Dendritic cell treated with granulocyte-macrophage colony-stimulating factor and Interleukin-4, amounts not matched to agents 40 ng/mL and 50 ng/mL, for 4 days (primary cell): ENCODE measurements at regions not wholly inside any gene's neighbourhood (a gene's known extent, or its start where the extent isn't known, plus 50 kb on each side); places are given as distances from the start of the nearest gene placed in this dataset.

Experiments
- H3K27ac Mint-ChIP-seq: one replicate; pipeline ENCODE4 v1.8.0; 2022; ENCODE audit warnings: mild to moderate bottlenecking, mixed read lengths
- H3K27me3 Mint-ChIP-seq: one replicate; pipeline ENCODE4 v1.8.0; 2022; ENCODE audit warnings: mild to moderate bottlenecking, mixed read lengths
- H3K36me3 Mint-ChIP-seq: one replicate; pipeline ENCODE4 v1.8.0; 2022; ENCODE audit warnings: low read depth, mixed read lengths
- H3K4me1 Mint-ChIP-seq: one replicate; pipeline ENCODE4 v1.8.0; 2022; ENCODE audit warnings: low read depth, mixed read lengths
- H3K4me3 Mint-ChIP-seq: one replicate; pipeline ENCODE4 v1.8.0; 2022; ENCODE audit warnings: mild to moderate bottlenecking, moderate library complexity, mixed read lengths
- H3K9me3 Mint-ChIP-seq: one replicate; pipeline ENCODE4 v1.8.0; 2022; ENCODE audit warnings: mixed read lengths
- intact Hi-C: fragments of 100-400 bp; cut with micrococcal nuclease; formaldehyde crosslinking; loops from one replicate; pipeline ENCODE4 v1.15.0; 2022

- Mint-ChIP-seq H3K27me3 (peaks cover 18% of the 10 kb centered on the region), H3K27ac (no peak overlapping the region), H3K9me3 (no peaks in the 10 kb centered on the region), H3K4me1 (peaks cover 16% of the 10 kb centered on the region), H3K36me3 (no peaks in the 10 kb centered on the region), H3K4me3 (no peak overlapping the region)
- intact Hi-C loops: no loop called here
These were observed 229.1 kb downstream of the NFATC2 start for GRCh38 chr20:51313358-51313827.

- H3K4me3 Mint-ChIP-seq: no peak overlapping the region
- H3K27me3 Mint-ChIP-seq: peaks cover 13% of the 10 kb centered on the region
- no peak overlapping the region for H3K27ac Mint-ChIP-seq
- H3K36me3 Mint-ChIP-seq: no peaks in the 10 kb centered on the region
- intact Hi-C loops: no loop called here
- no peaks in the 10 kb centered on the region for H3K9me3 Mint-ChIP-seq
- peaks cover 16% of the 10 kb centered on the region for H3K4me1 Mint-ChIP-seq
These were observed 230.1 kb downstream of the NFATC2 start for GRCh38 chr20:51312480-51312783.

DNA sequence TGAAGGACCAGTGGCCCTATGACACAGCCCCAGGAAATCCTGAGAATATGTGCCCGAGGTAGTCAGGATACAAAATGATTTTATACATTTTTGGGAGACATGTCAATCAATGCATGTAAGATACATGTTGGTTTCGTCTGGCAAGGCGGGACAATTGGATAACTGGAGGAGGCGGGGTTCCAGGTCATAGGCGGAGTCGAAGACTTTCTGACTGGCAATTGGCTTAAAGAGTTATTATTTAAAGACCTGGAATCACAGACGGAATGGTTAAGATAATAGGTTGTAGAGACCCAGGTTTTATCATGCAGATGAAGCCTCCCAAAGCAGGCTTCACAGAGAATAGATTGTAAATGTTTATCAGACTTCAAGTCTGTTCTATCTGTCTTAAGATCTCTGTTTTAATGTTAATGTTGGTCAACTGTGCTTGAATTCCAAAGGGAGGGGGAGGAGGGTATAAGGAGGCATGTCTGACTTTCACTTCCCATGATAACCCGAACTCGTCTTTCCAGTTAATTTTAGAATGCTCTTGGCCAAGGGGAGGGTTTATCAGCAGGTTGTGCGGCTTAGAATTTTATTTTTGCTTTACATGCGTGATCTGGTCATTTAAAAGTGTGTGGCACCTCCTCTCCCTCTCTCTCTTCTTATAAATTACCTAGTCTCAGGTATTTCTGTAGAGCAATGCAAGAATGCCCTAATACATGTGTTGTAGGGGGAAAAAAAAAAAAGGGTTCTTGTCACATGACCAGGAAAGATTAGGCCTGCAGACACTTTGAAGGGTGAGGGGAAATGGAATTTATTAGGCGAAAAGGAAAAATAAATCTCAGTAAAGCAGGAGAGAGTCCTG, 230.7 kb downstream of the NFATC2 start:
- Mint-ChIP-seq H3K27ac (no peak overlapping the region), H3K9me3 (no peaks in the 10 kb centered on the region), H3K4me3 (no peak overlapping the region), H3K27me3 (peaks cover 15% of the 10 kb centered on the region), H3K36me3 (no peaks in the 10 kb centered on the region), H3K4me1 (peaks cover 16% of the 10 kb centered on the region)
- intact Hi-C loops: no loop called here

- no peaks in the 10 kb centered on the region for H3K9me3 Mint-ChIP-seq
- H3K36me3 Mint-ChIP-seq: no peaks in the 10 kb centered on the region
- peaks cover 14% of the 10 kb centered on the region for H3K27me3 Mint-ChIP-seq
- peaks cover 16% of the 10 kb centered on the region for H3K4me1 Mint-ChIP-seq
- intact Hi-C loops: no loop called here
- H3K27ac Mint-ChIP-seq: no peak overlapping the region
- H3K4me3 Mint-ChIP-seq: no peak overlapping the region
These were observed 232.3 kb downstream of the NFATC2 start for GRCh38 chr20:51310216-51310615.

GRCh38 chr20:51309128-51309527, 233.4 kb downstream of the NFATC2 start:
- intact Hi-C loops: loop anchor here (5.0 to 10.0 kb wide), 2 partner anchors 87 to 514 kb away; partner anchors contain the start of gene BCAS4

GRCh38 chr20:51306521-51307358, 235.8 kb downstream of the NFATC2 start:
- Mint-ChIP-seq H3K4me3 (no peak overlapping the region), H3K27me3 (peaks cover 14% of the 10 kb centered on the region), H3K4me1 (peaks cover 4% of the 10 kb centered on the region), H3K36me3 (no peaks in the 10 kb centered on the region), H3K27ac (no peak overlapping the region), H3K9me3 (no peaks in the 10 kb centered on the region)
- intact Hi-C loops: loop anchor here (2.0 to 10.0 kb wide), 3 partner anchors 84 to 512 kb away; partner anchors contain the start of gene BCAS4

More at GRCh38 chr20:51309128-51309527, 233.4 kb downstream of the NFATC2 start:
- no peaks in the 10 kb centered on the region for H3K9me3 Mint-ChIP-seq
- no peaks in the 10 kb centered on the region for H3K36me3 Mint-ChIP-seq
- peaks cover 14% of the 10 kb centered on the region for H3K27me3 Mint-ChIP-seq
- H3K27ac Mint-ChIP-seq: no peak overlapping the region
- peaks cover 16% of the 10 kb centered on the region for H3K4me1 Mint-ChIP-seq
- H3K4me3 Mint-ChIP-seq: no peak overlapping the region

DNA sequence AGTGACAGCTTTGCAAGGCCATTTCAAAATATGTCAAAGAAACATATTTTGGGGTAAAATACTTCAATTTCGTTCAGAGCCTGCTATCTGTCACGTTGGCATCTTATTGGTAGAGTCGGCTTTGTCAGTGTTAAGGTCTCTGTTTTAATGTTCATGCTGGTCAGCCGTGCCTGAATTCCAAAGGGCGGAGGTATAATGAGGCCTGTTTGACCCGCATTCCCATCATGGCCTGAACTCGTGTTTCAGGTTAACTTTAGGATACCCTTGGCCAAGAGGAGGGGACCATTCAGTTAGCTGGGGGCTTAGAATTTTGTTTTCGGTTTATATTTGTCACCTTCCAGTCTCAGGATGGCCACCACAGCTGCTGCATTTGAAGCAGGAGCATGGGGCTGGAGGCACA, 236.4 kb downstream of the NFATC2 start:
- intact Hi-C loops: loop anchor here (2.0 to 10.0 kb wide), 3 partner anchors 84 to 511 kb away; partner anchors contain the start of gene BCAS4
- H3K4me3 Mint-ChIP-seq: no peak overlapping the region

GRCh38 chr20:51305316-51306052, 237.0 kb downstream of the NFATC2 start:
- Mint-ChIP-seq H3K4me1 (no peaks in the 10 kb centered on the region), H3K4me3 (no peak overlapping the region), H3K27ac (no peak overlapping the region), H3K36me3 (no peaks in the 10 kb centered on the region), H3K27me3 (peaks cover 14% of the 10 kb centered on the region), H3K9me3 (peaks cover 5% of the 10 kb centered on the region)
- intact Hi-C loops: loop anchor here (2.0 to 10.0 kb wide), 3 partner anchors 83 to 511 kb away; partner anchors contain the start of gene BCAS4

More for the DNA sequence above, 236.4 kb downstream of the NFATC2 start:
- Mint-ChIP-seq H3K9me3 (no peaks in the 10 kb centered on the region), H3K27ac (no peak overlapping the region), H3K27me3 (peaks cover 14% of the 10 kb centered on the region), H3K36me3 (no peaks in the 10 kb centered on the region), H3K4me1 (no peaks in the 10 kb centered on the region)

DNA sequence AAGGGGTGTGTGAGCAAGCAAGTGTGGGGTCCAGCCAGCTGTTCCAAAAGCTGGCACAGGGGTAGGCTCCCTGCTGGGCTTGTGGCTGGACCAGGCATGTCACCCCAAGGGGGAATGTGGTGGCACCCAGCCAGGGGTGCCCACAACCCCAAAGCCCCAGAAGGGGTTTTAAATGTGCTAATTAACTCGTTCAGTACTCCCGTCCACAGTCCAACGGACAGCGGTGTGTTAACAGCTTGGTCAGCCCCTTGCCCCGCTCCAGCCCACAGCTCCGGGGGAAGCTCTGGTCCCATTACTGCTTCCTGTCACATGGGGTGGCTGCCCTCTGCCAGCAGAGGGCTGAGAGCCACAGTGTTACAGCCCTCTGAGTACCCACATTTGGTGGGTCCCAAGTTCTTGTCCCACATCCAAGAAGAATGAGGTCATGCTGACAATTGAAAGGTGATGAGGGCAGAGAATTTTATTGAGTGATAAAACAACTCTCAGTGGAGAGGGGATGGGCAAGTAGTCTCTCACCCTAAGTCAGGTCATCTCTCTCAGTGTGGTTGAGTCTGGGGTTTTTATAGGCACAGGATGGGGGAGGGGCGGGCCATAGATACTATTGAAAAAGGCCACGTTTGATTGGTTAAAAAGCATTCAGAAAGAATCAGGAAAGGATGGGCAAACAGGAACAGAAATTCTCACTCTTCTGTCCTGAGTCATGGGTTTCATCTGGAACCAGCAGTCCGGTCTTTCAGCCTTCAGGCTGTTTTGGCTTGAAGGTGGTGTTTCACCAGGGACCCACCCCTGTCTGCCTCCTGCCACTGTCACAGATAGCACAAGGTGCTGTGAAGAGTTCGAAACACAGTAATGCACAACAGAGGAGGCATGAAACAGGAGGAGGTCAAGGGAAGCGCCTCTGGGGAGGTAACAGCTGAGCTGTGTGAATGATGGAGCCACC, 238.5 kb downstream of the NFATC2 start:
- no peak overlapping the region for H3K4me3 Mint-ChIP-seq
- intact Hi-C loops: loop anchor here (10.0 kb wide), 1 partner anchor 509 kb away; the partner anchor contains the start of gene BCAS4
- peaks cover 11% of the 10 kb centered on the region for H3K9me3 Mint-ChIP-seq
- H3K36me3 Mint-ChIP-seq: no peaks in the 10 kb centered on the region
- no peak overlapping the region for H3K27ac Mint-ChIP-seq
- H3K27me3 Mint-ChIP-seq: peaks cover 7% of the 10 kb centered on the region
- H3K4me1 Mint-ChIP-seq: no peaks in the 10 kb centered on the region

DNA sequence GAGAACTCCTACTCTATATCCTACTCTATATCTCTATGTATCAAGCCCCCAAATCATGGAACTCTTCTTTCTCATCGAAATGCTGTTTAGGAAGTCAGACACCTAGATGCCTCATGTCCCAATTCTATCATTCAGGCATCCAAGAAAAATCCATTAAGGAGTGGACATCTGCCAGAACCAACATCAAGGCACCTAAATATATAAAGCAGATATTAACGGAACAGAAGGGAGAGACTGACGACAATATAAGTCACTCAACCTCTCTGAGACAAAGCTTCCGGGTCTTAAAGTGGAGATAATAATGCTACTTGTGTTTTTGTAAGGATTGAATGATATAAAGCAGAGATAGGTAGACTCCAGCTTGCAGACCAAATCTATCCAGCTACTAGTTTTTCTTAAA, 241.5 kb downstream of the NFATC2 start:
- Mint-ChIP-seq H3K27ac (no peak overlapping the region), H3K27me3 (peaks cover 3% of the 10 kb centered on the region), H3K36me3 (no peaks in the 10 kb centered on the region), H3K4me3 (no peak overlapping the region), H3K4me1 (no peaks in the 10 kb centered on the region), H3K9me3 (peaks cover 11% of the 10 kb centered on the region)
- intact Hi-C loops: loop anchor here (10.0 kb wide), 1 partner anchor 506 kb away; the partner anchor contains the start of gene BCAS4

DNA sequence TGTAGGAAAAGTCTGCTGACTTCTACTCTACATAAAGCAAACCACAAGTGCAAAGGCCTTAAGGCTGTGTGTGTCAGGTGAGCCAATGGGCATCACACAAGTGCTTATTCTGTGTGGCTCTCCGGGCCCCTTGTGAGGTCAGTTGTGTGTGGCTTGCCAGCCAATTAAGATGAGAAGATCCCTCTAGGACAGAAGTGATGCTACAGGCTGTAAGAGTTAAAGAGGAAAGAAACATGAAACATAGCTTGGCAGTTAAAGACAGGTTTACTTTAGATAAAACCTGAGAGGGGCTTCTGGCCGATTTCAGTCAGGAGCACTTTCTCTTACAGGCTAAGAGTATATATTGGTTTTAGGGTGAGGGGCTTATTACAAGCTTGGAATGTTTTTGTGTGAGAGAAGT, 242.4 kb downstream of the NFATC2 start:
- H3K27me3 Mint-ChIP-seq: peaks cover 2% of the 10 kb centered on the region
- intact Hi-C loops: loop anchor here (10.0 kb wide), 1 partner anchor 505 kb away; the partner anchor contains the start of gene BCAS4
- no peak overlapping the region for H3K27ac Mint-ChIP-seq
- H3K4me3 Mint-ChIP-seq: no peak overlapping the region
- no peaks in the 10 kb centered on the region for H3K4me1 Mint-ChIP-seq
- H3K36me3 Mint-ChIP-seq: no peaks in the 10 kb centered on the region
- H3K9me3 Mint-ChIP-seq: peaks cover 11% of the 10 kb centered on the region

DNA sequence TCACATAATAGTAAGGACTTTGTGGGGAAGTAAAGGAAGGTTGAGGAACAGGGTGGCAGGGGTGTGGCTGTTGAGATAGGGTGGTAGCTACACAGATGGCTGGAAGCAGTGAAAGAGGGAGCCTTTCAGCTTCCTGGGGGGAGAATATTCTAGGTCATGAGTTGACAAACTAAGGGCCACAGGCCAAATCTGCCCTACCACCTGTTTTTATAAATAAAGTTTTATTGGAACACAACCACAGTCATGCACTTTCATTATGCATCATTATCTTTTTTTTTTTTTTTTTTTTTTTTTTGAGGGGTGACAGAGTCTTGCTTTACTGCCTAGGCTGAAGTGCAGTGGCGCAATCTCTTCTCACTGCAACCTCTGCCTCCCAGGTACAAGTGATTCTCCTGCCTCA, 243.1 kb downstream of the NFATC2 start:
- H3K27me3 Mint-ChIP-seq: peaks cover 4% of the 10 kb centered on the region
- H3K9me3 Mint-ChIP-seq: peaks cover 11% of the 10 kb centered on the region
- no peak overlapping the region for H3K27ac Mint-ChIP-seq
- no peak overlapping the region for H3K4me3 Mint-ChIP-seq
- H3K4me1 Mint-ChIP-seq: no peaks in the 10 kb centered on the region
- intact Hi-C loops: no loop called here
- H3K36me3 Mint-ChIP-seq: no peaks in the 10 kb centered on the region
